CD4-positive, CD25-positive, alpha-beta regulatory T cell (primary cell): ENCODE measurements at regions not wholly inside any gene's neighbourhood (a gene's known extent, or its start where the extent isn't known, plus 50 kb on each side); places are given as distances from the start of the nearest gene placed in this dataset.

ENCODE experiments used
- ATAC-seq, 2 donors: fragments of 150-1000 bp; cut with Tn5 transposase; one replicate each; pipeline ENCODE4 v1.10.0; 2021; ENCODE audit warnings: low read depth in 2 of 2, moderate number of reproducible peaks in 2 of 2, moderate library complexity in 1 of 2
- DNase-seq, 3 donors: peaks; one replicate each; pipeline versions ENCODE4 v3.0.0 to v3.0.0-alpha.2; 2012 to 2022; ENCODE audit warnings: mixed read lengths in 1 of 3
- H3K27ac ChIP-seq: one replicate; pipeline ENCODE4 v1.7.0; 2013; ENCODE audit warnings: mild to moderate bottlenecking, low read length; ENCODE audit not compliant: insufficient read depth, poor library complexity, severe bottlenecking
- H3K27me3 ChIP-seq: one replicate; pipeline ENCODE4 v1.7.0; 2013; ENCODE audit warnings: low read length; ENCODE audit not compliant: control insufficient read depth, insufficient read depth
- H3K36me3 ChIP-seq: one replicate; pipeline ENCODE4 v1.7.0; 2013; ENCODE audit warnings: mild to moderate bottlenecking, low read length, moderate library complexity; ENCODE audit not compliant: control insufficient read depth, insufficient read depth
- H3K4me1 ChIP-seq: 2 replicates; pipeline ENCODE4 v1.7.0; 2013; ENCODE audit warnings: mild to moderate bottlenecking, low read length; ENCODE audit not compliant: insufficient read depth, control insufficient read depth, poor library complexity, severe bottlenecking
- H3K4me3 ChIP-seq: one replicate; pipeline ENCODE4 v1.7.0; 2013; ENCODE audit warnings: low read depth, mild to moderate bottlenecking, low read length, moderate library complexity
- H3K9me3 ChIP-seq, 2 experiments: 1 replicate in 1 of 2; 2 replicates in 1 of 2; pipeline ENCODE4 v1.7.0; 2013; ENCODE audit warnings: low read length in 2 of 2, mild to moderate bottlenecking in 1 of 2, moderate library complexity in 1 of 2; ENCODE audit not compliant: control insufficient read depth in 2 of 2
- H3K27ac Mint-ChIP-seq, 3 donors: one replicate each; pipeline ENCODE4 v1.8.0; 2020 to 2022; ENCODE audit warnings: mild to moderate bottlenecking in 3 of 3, mixed read lengths in 3 of 3, moderate library complexity in 2 of 3
- H3K27me3 Mint-ChIP-seq: one replicate; pipeline ENCODE4 v1.8.0; 2022; ENCODE audit warnings: mild to moderate bottlenecking, mixed read lengths
- H3K36me3 Mint-ChIP-seq: one replicate; pipeline ENCODE4 v1.8.0; 2020; ENCODE audit warnings: mixed read lengths
- H3K4me1 Mint-ChIP-seq, 4 donors: one replicate each; pipeline ENCODE4 v1.8.0; 2020 to 2022; ENCODE audit warnings: mixed read lengths in 4 of 4, mild to moderate bottlenecking in 1 of 4
- H3K4me3 Mint-ChIP-seq, 4 donors: one replicate each; pipeline ENCODE4 v1.8.0; 2020 to 2022; ENCODE audit warnings: mild to moderate bottlenecking in 4 of 4, mixed read lengths in 4 of 4, moderate library complexity in 3 of 4
- H3K9me3 Mint-ChIP-seq, 7 donors: one replicate each; pipeline ENCODE4 v1.8.0; 2020 to 2022; ENCODE audit warnings: mixed read lengths in 7 of 7, mild to moderate bottlenecking in 3 of 7, moderate library complexity in 2 of 7

DNA sequence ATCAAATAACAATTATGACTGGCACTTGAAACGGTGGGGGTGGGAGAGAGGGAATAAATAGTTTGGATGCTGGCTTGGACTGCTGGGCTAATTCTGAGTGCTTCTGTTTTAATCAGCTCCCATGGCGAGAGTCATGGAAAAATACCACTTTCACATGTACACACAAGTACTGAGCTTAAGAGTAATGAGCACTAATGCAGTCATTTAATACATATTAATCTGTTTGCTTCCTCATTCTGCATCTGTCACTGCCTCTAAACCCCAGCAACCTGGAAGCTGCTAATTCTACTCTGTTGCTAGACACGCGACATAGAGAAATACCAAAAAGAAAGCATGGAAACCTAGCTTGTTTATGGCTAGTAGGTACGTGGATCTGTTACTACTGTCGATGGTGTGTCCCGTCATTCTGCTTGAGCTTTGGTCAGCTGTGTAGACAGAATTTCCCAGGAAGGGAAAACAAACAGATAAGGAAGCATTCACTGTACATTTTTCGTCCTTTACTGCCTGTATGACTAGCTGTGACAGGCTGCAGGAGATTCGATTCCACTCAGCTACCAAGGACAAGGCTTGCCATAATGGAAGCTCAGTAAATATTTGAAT lies 238.8 kb downstream of the BAMBI start:
- H3K27me3 ChIP-seq = no peaks in the 10 kb centered on the region
- peaks cover 4% of the 10 kb centered on the region for H3K27me3 Mint-ChIP-seq
- DNase-seq (no peak), ATAC-seq (no peak)
- no peaks in the 10 kb centered on the region for H3K36me3 Mint-ChIP-seq
- no peaks in the 10 kb centered on the region for H3K36me3 ChIP-seq
- H3K27ac Mint-ChIP-seq = no peak overlapping the region
- H3K4me1 Mint-ChIP-seq = no peaks in the 10 kb centered on the region
- no peak overlapping the region for H3K4me3 ChIP-seq
- no peak overlapping the region for H3K27ac ChIP-seq
- H3K9me3 Mint-ChIP-seq = no peaks in the 10 kb centered on the region
- H3K4me1 ChIP-seq = no peaks in the 10 kb centered on the region
- H3K9me3 ChIP-seq = no peaks in the 10 kb centered on the region
- no peak overlapping the region for H3K4me3 Mint-ChIP-seq

DNA sequence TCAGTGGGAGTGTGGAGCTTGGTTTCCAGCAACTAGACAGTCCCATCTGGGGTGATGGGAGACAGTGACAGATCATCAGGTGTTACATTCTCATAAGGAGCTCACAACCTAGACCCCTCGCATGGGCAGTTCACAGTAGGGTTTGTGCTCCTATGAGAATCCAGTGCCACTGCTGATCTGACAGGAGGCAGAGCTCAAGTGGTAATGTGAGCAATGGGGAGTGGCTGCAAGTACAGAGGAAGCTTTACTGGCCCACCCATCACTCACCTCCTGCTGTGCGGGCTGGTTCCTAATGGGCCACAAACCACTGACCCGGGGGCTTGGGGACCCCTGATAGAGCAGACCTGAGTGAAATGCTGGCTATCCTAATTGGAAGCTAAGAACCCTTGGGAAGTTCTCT lies 242.8 kb downstream of the BAMBI start:
- Histone ChIP-seq H3K27me3 (no peaks in the 10 kb centered on the region), H3K27ac (no peak overlapping the region), H3K36me3 (no peaks in the 10 kb centered on the region), H3K9me3 (no peaks in the 10 kb centered on the region), H3K4me3 (no peak overlapping the region), H3K4me1 (no peaks in the 10 kb centered on the region)
- H3K4me1 Mint-ChIP-seq = no peaks in the 10 kb centered on the region
- peaks cover 0 to 1% (median 0%) of the 10 kb centered on the region in 7 donors for H3K9me3 Mint-ChIP-seq
- ATAC-seq (no peak), DNase-seq (no peak)
- H3K27me3 Mint-ChIP-seq = peaks cover 4% of the 10 kb centered on the region
- H3K36me3 Mint-ChIP-seq = no peaks in the 10 kb centered on the region
- H3K4me3 Mint-ChIP-seq = no peak overlapping the region
- no peak overlapping the region for H3K27ac Mint-ChIP-seq

DNA sequence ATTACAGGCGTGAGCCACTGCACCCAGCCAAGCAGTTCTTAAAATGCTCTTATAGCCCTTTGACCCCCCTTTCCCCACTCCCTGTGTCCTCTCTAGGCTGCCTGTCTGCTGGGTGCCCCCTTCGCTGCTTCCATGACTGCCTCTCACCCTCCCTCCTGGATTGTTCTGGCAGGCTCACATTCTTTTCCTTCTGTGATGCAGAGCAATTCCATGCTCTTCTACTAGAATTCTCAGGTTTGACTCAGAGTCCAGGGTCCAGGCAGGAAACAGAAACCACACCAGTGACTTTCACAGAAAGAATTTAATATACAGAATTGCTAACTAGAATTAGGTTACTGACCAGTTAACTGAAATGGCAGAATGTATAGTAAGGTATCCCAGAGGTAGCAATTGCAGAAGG lies 244.8 kb downstream of the BAMBI start:
- Histone ChIP-seq H3K4me1 (no peaks in the 10 kb centered on the region), H3K36me3 (no peaks in the 10 kb centered on the region), H3K27ac (no peak overlapping the region), H3K27me3 (no peaks in the 10 kb centered on the region), H3K9me3 (no peaks in the 10 kb centered on the region), H3K4me3 (no peak overlapping the region)
- DNase-seq (no peak), ATAC-seq (no peak)
- Mint-ChIP-seq H3K4me1 (no peaks in the 10 kb centered on the region), H3K4me3 (no peak overlapping the region), H3K36me3 (no peaks in the 10 kb centered on the region), H3K27ac (no peak overlapping the region), H3K27me3 (peaks cover 4% of the 10 kb centered on the region), H3K9me3 (peaks cover 0 to 1% (median 0%) of the 10 kb centered on the region in 7 donors)

DNA sequence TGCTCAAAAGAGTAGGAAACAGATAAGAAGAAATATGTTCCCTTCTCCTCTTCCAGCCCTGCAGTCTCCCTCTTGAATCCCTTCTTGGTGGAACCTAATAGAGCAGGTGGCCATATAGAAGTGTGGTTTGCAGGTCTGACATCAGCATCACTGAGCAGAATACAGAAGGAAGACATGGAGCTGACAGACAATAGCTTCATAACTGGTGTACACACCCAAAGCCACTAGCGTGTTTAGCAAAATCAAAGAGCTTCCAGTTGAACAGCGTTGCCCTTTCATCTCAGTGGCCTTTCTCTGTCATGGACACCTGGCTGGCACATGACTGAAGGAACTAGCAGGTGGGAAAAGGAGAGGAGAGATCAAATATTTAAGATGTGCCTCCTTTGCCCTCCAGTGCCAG lies 245.5 kb downstream of the BAMBI start:
- peaks cover 0 to 1% (median 0%) of the 10 kb centered on the region in 7 donors for H3K9me3 Mint-ChIP-seq
- Histone ChIP-seq H3K27ac (no peak overlapping the region), H3K4me1 (no peaks in the 10 kb centered on the region), H3K4me3 (no peak overlapping the region), H3K36me3 (no peaks in the 10 kb centered on the region), H3K9me3 (no peaks in the 10 kb centered on the region), H3K27me3 (no peaks in the 10 kb centered on the region)
- no peak for DNase-seq
- peaks cover 4% of the 10 kb centered on the region for H3K27me3 Mint-ChIP-seq
- peak overlapping the region in 1 of 3 donors; percentile 45 for H3K27ac Mint-ChIP-seq
- no peaks in the 10 kb centered on the region for H3K4me1 Mint-ChIP-seq
- H3K4me3 Mint-ChIP-seq = no peak overlapping the region
- no peaks in the 10 kb centered on the region for H3K36me3 Mint-ChIP-seq
- ATAC-seq = no peak

DNA sequence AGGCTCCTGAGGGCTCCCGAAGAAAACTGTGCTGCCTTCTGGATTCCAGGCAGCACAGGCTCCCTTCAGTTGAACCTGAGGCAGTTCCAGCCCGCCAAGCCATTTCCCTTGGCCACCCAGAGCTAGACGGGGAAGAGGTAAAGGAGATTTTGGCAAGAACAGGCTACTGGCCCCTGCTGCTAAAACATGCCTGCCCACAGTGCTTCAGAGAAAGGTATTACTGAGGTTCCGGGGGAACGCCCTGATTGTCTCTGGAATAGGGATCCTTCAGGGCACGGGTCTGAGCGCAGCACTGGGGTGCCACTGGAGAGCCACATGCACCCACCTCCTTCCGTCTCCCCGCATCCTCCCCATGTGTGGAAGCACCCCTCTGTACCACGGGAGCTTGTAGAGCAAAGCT lies 247.4 kb downstream of the BAMBI start:
- Histone ChIP-seq H3K9me3 (no peaks in the 10 kb centered on the region), H3K4me1 (no peaks in the 10 kb centered on the region), H3K27me3 (no peaks in the 10 kb centered on the region), H3K4me3 (no peak overlapping the region), H3K27ac (no peak overlapping the region), H3K36me3 (no peaks in the 10 kb centered on the region)
- H3K9me3 Mint-ChIP-seq = peaks cover 0 to 3% (median 0%) of the 10 kb centered on the region in 7 donors
- no peak overlapping the region for H3K27ac Mint-ChIP-seq
- DNase-seq (no peak), ATAC-seq (no peak)
- no peaks in the 10 kb centered on the region for H3K4me1 Mint-ChIP-seq
- H3K27me3 Mint-ChIP-seq = no peaks in the 10 kb centered on the region
- H3K4me3 Mint-ChIP-seq = no peak overlapping the region
- no peaks in the 10 kb centered on the region for H3K36me3 Mint-ChIP-seq

DNA sequence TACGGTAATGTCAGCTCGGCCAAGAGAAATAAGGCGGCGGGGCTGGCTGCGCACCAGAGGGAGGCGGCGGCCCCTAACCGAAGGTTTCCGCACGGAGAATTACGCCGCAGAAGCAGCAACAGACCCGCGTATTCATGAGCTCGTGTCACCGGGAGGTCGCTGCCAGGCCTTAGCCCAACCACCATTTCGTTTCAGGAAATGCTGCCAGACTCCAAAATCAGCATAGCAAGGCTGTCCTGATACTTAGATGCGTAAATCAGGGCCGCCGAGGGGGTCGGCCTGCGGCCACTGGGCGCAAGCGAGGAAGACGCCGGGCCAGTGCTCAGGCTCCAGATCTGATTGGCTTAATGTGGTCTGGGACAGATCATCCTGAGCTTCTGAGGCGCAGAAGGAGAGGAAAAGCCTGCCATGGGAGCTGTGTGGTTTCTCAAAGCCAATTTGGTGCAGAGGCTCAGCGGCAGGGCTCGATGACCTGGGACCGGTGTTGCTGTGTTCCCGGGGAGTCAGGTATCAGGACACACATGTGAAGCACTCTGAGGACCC lies 247.9 kb downstream of the BAMBI start:
- no peaks in the 10 kb centered on the region for H3K9me3 ChIP-seq
- H3K4me1 ChIP-seq = no peaks in the 10 kb centered on the region
- H3K27me3 ChIP-seq = no peaks in the 10 kb centered on the region
- H3K4me3 ChIP-seq = no peak overlapping the region
- H3K4me1 Mint-ChIP-seq = no peaks in the 10 kb centered on the region
- H3K27ac Mint-ChIP-seq = no peak overlapping the region
- H3K36me3 ChIP-seq = no peaks in the 10 kb centered on the region
- no peaks in the 10 kb centered on the region for H3K27me3 Mint-ChIP-seq
- DNase-seq (no peak), ATAC-seq (no peak)
- no peak overlapping the region for H3K27ac ChIP-seq
- peak overlapping the region in 1 of 4 donors; percentile 10 for H3K4me3 Mint-ChIP-seq
- H3K36me3 Mint-ChIP-seq = no peaks in the 10 kb centered on the region
- H3K9me3 Mint-ChIP-seq = peaks cover 0 to 3% (median 0%) of the 10 kb centered on the region in 7 donors

DNA sequence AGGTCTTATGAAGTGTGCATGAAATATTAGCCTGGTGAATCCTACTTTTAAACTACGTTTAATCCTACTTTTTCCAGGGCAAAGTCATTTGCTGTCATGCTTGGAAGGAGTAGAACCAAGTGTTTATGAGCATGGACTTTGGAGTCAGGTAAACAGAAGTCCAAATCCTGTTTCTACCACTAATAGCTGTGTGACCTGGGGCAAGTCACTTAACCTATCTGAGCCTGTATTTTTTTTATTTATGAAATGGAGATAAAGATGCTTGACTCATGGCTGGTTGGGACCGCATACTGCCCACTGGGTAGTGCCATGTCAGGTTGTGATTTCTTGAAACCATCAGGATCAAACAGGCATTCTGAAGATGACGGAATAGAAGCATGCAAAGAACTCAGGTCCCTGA lies 249.6 kb downstream of the BAMBI start:
- no peaks in the 10 kb centered on the region for H3K27me3 Mint-ChIP-seq
- no peak for DNase-seq
- no peak overlapping the region for H3K4me3 Mint-ChIP-seq

DNA sequence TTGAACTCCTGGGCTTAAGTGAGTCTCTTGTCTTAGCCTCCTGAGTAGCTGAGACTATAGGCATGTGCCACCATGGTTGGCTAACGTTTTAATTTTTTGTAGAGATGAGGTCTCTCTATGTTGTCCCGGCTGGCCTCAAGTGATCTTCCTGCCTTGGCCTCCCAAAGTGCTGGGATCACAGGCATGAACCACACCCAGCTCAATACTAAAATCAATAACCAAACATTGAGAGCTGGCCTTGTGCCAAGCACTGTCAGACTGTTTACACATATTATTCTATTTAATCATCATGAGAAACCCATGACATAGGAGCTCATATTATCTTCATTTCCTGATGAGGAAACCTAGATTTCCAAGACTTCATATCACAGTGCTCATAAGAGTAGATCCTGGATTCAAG lies 251.2 kb downstream of the BAMBI start:
- Mint-ChIP-seq H3K27ac (no peak overlapping the region), H3K9me3 (peaks cover 0 to 3% (median 0%) of the 10 kb centered on the region in 7 donors), H3K4me1 (no peaks in the 10 kb centered on the region), H3K27me3 (no peaks in the 10 kb centered on the region), H3K4me3 (no peak overlapping the region), H3K36me3 (no peaks in the 10 kb centered on the region)
- DNase-seq (no peak), ATAC-seq (no peak)
- Histone ChIP-seq H3K9me3 (no peaks in the 10 kb centered on the region), H3K36me3 (no peaks in the 10 kb centered on the region), H3K4me3 (no peak overlapping the region), H3K27me3 (no peaks in the 10 kb centered on the region), H3K4me1 (no peaks in the 10 kb centered on the region), H3K27ac (no peak overlapping the region)

More for the DNA sequence above, 249.6 kb downstream of the BAMBI start:
- H3K27ac Mint-ChIP-seq = no peak overlapping the region
- Histone ChIP-seq H3K9me3 (no peaks in the 10 kb centered on the region), H3K36me3 (no peaks in the 10 kb centered on the region), H3K4me1 (no peaks in the 10 kb centered on the region), H3K27ac (no peak overlapping the region), H3K27me3 (no peaks in the 10 kb centered on the region), H3K4me3 (no peak overlapping the region)
- peaks cover 0 to 3% (median 0%) of the 10 kb centered on the region in 7 donors for H3K9me3 Mint-ChIP-seq
- H3K4me1 Mint-ChIP-seq = no peaks in the 10 kb centered on the region
- ATAC-seq = no peak
- no peaks in the 10 kb centered on the region for H3K36me3 Mint-ChIP-seq
